OCI-LY3 (cell line): ENCODE measurements at regions not wholly inside any gene's neighbourhood (a gene's known extent, or its start where the extent isn't known, plus 50 kb on each side); places are given as distances from the start of the nearest gene placed in this dataset.

Source experiments
- H2AFZ ChIP-seq: fragments of 200-600, 300-600 bp; shearing (Covaris generic); 2 replicates; pipeline ENCODE4 v1.6.0; 2014; ENCODE audit warnings: antibody characterized with exemption, low read depth, low read length
- H3K27ac ChIP-seq: fragments of 200-600, 300-600 bp; sonication (generic); 2 replicates; pipeline ENCODE4 v1.5.1; 2014; ENCODE audit warnings: mild to moderate bottlenecking, low read length, moderate library complexity, mixed read lengths
- H3K27me3 ChIP-seq: fragments of 200-600, 300-600 bp; sonication (generic); 2 replicates; pipeline ENCODE4 v1.6.1; 2014; ENCODE audit warnings: low read depth, low read length, mixed read lengths
- H3K36me3 ChIP-seq: fragments of 200-600, 300-600 bp; sonication (generic); replicated peaks from 2 replicates; pipeline ENCODE3; 2014; ENCODE audit warnings: low read depth, low read length, mixed read lengths
- H3K4me1 ChIP-seq: fragments of 300-600, 200-600 bp; sonication (generic); 2 replicates; pipeline ENCODE4 v1.6.1; 2014; ENCODE audit warnings: low read length, mixed read lengths
- H3K4me2 ChIP-seq: fragments of 200-600, 300-600 bp; sonication (generic); 2 replicates; pipeline ENCODE4 v1.6.1; 2014; ENCODE audit warnings: low read length, mixed read lengths
- H3K4me3 ChIP-seq: fragments of 300-600, 200-600 bp; sonication (generic); 2 replicates; pipeline ENCODE4 v1.5.1; 2014; ENCODE audit warnings: antibody characterized with exemption, mild to moderate bottlenecking, low read length, moderate library complexity
- H3K79me2 ChIP-seq: fragments of 300-600, 200-600 bp; shearing (Covaris generic); 2 replicates; pipeline ENCODE4 v1.6.1; 2014; ENCODE audit warnings: mild to moderate bottlenecking, low read length, mixed read lengths
- H3K9ac ChIP-seq: fragments of 300-600, 200-600 bp; shearing (Covaris generic); 2 replicates; pipeline ENCODE4 v1.6.0; 2014; ENCODE audit warnings: mild to moderate bottlenecking, low read length, moderate library complexity
- H3K9me3 ChIP-seq: fragments of 200-600, 300-600 bp; shearing (Covaris generic); 2 replicates; pipeline ENCODE4 v1.6.1; 2014; ENCODE audit warnings: low read length, mixed read lengths; ENCODE audit not compliant: insufficient read depth
- H4K20me1 ChIP-seq: fragments of 200-600, 300-600 bp; sonication (generic); 2 replicates; pipeline ENCODE4 v1.6.1; 2016; ENCODE audit warnings: low read length, mixed read lengths; ENCODE audit not compliant: insufficient read depth
- CTCF ChIP-seq: fragments of 200-600, 300-600 bp; sonication (generic); IDR thresholded peaks from 2 replicates; pipeline ENCODE4 v1.5.1; 2014; ENCODE audit warnings: antibody characterized with exemption, low read length, low read depth
- EZH2phosphoT487 ChIP-seq: fragments of 200-600 bp; shearing (Covaris generic); IDR thresholded peaks from 2 replicates; pipeline ENCODE4 v1.6.1; 2018; ENCODE audit warnings: antibody characterized with exemption, mixed run types, low read depth

- Histone ChIP-seq H3K9me3 (no peaks in the 10 kb centered on the region), H3K36me3 (no peaks in the 10 kb centered on the region), H2AFZ (no peak overlapping the region), H3K4me3 (no peak overlapping the region), H3K27ac (no peak overlapping the region), H4K20me1 (no peaks in the 10 kb centered on the region), H3K4me2 (no peak overlapping the region), H3K9ac (no peak overlapping the region), H3K27me3 (no peaks in the 10 kb centered on the region), H3K4me1 (no peaks in the 10 kb centered on the region), H3K79me2 (no peaks in the 10 kb centered on the region)
- TF ChIP-seq CTCF (no peak), EZH2phosphoT487 (no peak)
Observed at GRCh38 chr5:43993634-43994351, 390.8 kb downstream of the NNT start.

- Histone ChIP-seq H3K4me1 (no peaks in the 10 kb centered on the region), H3K27me3 (no peaks in the 10 kb centered on the region), H3K27ac (no peak overlapping the region), H2AFZ (no peak overlapping the region), H3K9ac (no peak overlapping the region), H3K9me3 (no peaks in the 10 kb centered on the region), H3K79me2 (no peaks in the 10 kb centered on the region), H4K20me1 (no peaks in the 10 kb centered on the region), H3K4me3 (no peak overlapping the region), H3K36me3 (no peaks in the 10 kb centered on the region), H3K4me2 (no peak overlapping the region)
- TF ChIP-seq EZH2phosphoT487: no peak
- TF ChIP-seq CTCF: no peak
Observed at GRCh38 chr5:43985411-43985810, 382.4 kb downstream of the NNT start.

GRCh38 chr5:43981556-43981955 lies 378.6 kb downstream of the NNT start:
- no peaks in the 10 kb centered on the region for H3K9me3 ChIP-seq
- H3K9ac ChIP-seq: no peak overlapping the region
- H3K27ac ChIP-seq: no peak overlapping the region
- H3K4me3 ChIP-seq: no peak overlapping the region
- TF ChIP-seq CTCF (no peak), EZH2phosphoT487 (no peak)
- H3K4me2 ChIP-seq: no peak overlapping the region
- no peaks in the 10 kb centered on the region for H3K79me2 ChIP-seq
- H4K20me1 ChIP-seq: no peaks in the 10 kb centered on the region
- no peaks in the 10 kb centered on the region for H3K27me3 ChIP-seq
- H3K4me1 ChIP-seq: no peaks in the 10 kb centered on the region
- no peaks in the 10 kb centered on the region for H3K36me3 ChIP-seq
- H2AFZ ChIP-seq: no peak overlapping the region

GRCh38 chr5:43973908-43974307 lies 370.9 kb downstream of the NNT start:
- Histone ChIP-seq H3K36me3 (no peaks in the 10 kb centered on the region), H3K27ac (no peak overlapping the region), H3K79me2 (no peaks in the 10 kb centered on the region), H3K27me3 (no peaks in the 10 kb centered on the region), H2AFZ (no peak overlapping the region), H3K9ac (no peak overlapping the region), H3K9me3 (no peaks in the 10 kb centered on the region), H3K4me3 (no peak overlapping the region), H3K4me2 (no peak overlapping the region), H3K4me1 (no peaks in the 10 kb centered on the region), H4K20me1 (no peaks in the 10 kb centered on the region)
- TF ChIP-seq EZH2phosphoT487 (no peak), CTCF (no peak)
